ENCODE measurements at regions not wholly inside any gene's neighbourhood (a gene's known extent, or its start where the extent isn't known, plus 50 kb on each side); places are given as distances from the start of the nearest gene placed in this dataset.
"Not testable (repeated sequence)": the region's sequence is repeated elsewhere in the genome, so short reads cannot be mapped to it uniquely, and the experiment has no call there.

DNA sequence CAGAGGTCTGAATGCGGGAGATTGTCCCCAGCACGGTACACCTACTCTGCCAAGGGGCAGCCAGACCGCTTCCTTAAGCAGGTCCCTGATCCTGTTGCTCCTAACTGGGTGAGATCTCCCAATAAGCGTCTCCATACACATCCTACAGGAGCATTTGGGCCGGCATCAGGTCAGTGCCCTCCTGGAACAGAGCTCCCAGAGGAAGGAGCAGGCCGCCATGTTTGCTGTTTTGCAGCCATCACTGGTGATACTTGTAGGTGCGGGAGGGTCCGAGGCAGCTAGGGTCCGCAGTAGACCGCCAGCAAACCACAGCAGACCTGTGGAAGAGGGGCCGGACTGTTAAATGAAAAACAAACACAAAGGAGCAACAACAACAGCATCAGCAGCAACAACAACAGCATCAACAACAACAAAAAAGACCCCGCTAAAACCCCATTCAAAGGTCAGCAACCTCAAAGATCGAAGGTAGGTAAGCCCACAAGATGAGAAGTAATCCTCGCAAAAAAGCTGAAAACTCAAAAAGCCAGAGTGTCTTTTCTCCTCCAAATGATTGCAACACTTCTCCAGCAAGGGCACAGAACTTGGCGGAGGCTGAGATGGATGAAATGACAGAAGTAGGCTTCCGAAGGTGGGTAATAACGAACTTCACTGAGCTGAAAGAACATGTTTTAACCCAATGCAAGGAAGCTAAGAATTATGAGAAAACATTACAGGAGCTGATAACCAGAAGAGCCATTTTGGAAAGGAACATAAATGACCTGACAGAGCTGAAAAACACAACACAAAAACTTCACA, 79.0 kb upstream of the CDH7 start:
- no peak for DNase-seq (ENCODE audit: low spot score)

- not testable (repeated sequence) for DNase-seq (ENCODE audit: low spot score)
These were observed 80.7 kb upstream of the CDH7 start for GRCh38 chr18:65670145-65670544.

- DNase-seq (ENCODE audit: low spot score), result no peak
These were observed 89.4 kb upstream of the CDH7 start for GRCh38 chr18:65661391-65661790.

GRCh38 chr18:65659912-65660311, 90.9 kb upstream of the CDH7 start:
- no peak for DNase-seq (ENCODE audit: low spot score)

GRCh38 chr18:65659312-65659711, 91.5 kb upstream of the CDH7 start:
- DNase-seq (ENCODE audit: low spot score), result no peak

GRCh38 chr18:65651192-65651591, 99.6 kb upstream of the CDH7 start:
- no peak for DNase-seq (ENCODE audit: low spot score)

GRCh38 chr18:65632236-65632635, 118.6 kb upstream of the CDH7 start:
- DNase-seq (ENCODE audit: low spot score), result no peak

DNA sequence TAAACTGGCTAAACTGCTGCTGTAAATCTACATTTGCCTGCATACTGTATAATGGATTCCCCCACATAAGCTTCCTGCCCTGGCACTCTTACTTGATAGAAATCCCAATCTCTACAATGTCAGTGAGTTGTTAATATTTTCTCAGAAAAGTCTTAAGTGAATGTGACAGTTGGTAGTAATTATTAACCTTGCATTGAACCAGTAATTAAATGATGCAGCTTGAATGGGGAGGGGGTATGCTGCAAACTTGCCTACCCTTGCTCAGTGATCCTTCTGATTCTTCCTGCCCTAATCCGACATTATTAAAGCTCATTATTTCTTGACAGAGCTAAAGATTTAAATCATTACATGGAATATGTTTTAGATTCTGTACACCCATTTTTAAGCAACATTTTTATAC, 119.0 kb upstream of the CDH7 start:
- no peak for DNase-seq (ENCODE audit: low spot score)

GRCh38 chr18:65628390-65628789, 122.4 kb upstream of the CDH7 start:
- DNase-seq (ENCODE audit: low spot score), result no peak

DNA sequence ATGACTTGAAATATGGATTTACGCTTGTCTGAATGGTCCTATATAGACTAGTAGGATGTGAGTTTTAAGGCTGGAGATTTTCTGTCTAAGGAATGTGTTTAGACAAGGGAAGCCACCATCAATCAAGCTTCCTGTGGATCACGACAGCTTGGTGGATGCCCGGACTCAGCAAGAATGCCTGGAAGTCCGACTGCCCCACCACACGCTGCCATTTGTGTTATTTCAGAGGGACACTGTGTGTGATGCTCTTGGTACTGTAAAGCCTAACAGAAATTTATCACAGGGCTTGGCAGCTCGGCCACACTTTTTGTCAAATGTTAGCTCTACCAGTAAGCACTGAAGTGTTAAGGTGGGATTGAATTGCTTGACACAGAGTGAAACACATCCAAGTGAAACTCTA, 127.1 kb upstream of the CDH7 start:
- no peak for DNase-seq (ENCODE audit: low spot score)

GRCh38 chr18:65622436-65622835, 128.4 kb upstream of the CDH7 start:
- DNase-seq (ENCODE audit: low spot score), result no peak

- DNase-seq (ENCODE audit: low spot score), result no peak
These were observed 130.6 kb upstream of the CDH7 start for GRCh38 chr18:65620076-65620696.

DNA sequence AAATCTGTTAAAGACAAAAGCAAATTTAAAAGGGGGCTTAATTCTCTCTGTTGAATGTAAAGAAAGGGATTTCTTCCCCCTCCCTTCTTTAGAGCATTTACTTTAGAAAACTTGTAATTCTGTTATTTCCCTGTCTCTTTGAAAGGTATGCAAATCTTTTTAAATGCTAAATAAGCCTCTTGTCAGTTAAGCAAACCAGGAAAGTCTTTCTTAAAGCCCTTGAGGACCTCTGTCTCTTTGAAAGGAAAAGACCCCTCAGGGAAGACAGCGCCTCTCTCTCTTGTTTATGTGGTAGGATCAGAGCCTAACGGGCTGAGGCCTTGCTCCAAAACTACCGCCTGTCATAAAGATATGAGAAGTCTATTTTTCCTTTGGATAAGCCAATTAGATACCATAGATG, 139.9 kb upstream of the CDH7 start:
- DNase-seq (ENCODE audit: low spot score), result no peak

GRCh38 chr18:65608471-65608870, 142.3 kb upstream of the CDH7 start:
- DNase-seq (ENCODE audit: low spot score), result no peak

DNA sequence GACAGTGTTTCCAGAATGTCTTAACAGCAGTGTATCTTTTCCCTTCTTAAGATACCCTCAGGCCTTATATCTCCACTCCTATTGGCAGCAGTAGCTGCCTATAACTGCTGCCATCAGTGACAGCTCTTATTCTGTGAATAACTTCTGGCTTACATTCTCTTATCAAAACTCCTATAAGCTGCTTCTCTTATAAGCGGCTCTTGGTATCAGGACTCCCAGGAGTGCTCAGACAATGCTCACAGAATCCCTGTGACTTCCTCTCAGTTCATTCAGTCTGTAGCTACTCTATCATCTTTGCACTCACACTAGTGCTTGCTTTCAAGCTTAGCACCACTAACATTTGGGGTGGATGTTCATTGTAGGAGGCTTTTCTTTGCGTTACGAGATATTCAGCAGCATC, 143.7 kb upstream of the CDH7 start:
- DNase-seq (ENCODE audit: low spot score), result no peak

DNA sequence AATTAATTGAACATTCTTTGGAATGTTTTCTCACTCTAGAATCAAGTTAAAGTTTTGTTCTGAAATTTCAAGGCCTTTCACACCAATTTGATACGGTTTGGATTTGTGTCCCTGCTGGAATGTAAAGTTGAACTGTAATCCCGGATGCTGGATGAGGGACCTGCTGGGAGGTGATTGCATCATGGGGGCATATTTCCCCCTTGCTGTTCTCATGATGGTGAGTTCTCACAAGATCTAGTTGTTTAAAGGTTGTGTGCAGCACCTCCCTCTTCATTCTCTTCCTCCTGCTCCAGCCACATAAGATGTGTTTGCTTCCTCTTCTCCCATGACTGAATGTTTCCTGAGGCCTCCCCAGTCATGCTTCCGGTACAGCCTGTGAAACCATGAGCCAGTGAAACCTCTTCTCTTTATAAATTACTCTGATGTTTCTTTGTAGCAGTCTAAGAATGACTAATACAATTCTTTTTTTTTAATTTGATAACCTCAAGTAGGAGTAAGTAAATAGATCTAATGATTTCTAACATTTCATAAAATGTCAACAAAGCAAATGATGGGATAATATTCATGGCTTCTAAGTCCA, 144.2 kb upstream of the CDH7 start:
- no peak for DNase-seq (ENCODE audit: low spot score)

GRCh38 chr18:65605352-65605751, 145.5 kb upstream of the CDH7 start:
- not testable (repeated sequence) for DNase-seq (ENCODE audit: low spot score)

DNA sequence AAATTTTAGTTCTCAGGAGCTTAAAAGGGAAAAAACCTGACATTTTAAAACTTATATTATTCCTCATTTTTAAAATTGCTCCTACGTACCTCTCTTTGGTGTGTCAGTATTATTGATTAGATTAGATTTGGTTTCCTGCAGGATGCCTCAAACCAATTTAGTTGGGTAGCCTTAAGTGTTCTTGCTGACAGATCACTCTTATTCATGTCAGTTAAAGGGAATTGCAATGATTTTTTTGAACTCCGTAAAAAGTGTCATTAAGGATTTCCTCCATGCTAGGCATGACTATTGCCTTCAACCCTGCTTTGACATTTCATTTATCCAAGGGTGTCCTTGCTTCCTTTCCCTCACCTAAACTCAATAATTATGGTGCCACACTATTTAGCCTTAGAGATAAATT, 149.0 kb upstream of the CDH7 start:
- DNase-seq (ENCODE audit: low spot score), result no peak

DNA sequence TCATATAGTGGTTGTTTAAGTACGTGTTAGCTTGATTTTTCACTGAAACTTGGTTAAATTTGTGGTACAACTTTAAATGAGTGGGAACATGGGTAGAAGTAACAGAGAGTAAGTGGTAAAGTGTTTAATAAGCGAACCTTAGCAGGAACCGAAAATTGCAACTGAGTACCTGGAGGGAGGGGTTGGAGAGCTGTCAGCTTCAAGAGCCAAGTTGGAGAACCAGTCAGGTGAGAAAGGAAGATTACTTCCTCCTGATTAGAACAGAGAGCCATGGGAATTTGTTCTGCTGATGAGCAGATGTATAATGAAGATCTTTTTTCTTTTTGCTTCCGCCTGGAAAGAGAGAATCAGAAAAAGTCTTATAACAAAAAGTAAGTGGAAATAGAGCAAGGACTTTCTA, 158.4 kb upstream of the CDH7 start:
- DNase-seq (ENCODE audit: low spot score), result no peak

DNA sequence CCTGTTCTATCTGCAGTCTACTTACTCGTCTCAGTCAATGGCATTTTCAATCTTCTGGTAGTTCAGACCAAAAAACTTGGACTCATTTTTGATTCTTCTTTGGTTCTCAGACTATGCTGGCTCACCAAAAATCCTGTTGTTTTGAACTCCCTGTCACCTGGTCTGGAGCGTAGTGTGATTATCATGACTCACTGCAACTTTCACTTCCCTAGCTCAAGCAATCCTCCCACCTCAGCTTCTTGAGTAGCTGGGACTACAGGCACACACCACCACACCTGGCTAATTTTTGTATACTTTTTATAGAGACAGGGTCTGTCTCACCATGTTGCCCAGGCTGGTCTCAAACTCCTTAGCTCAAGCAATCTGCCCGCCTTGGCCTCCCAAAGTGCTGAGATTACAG, 163.3 kb upstream of the CDH7 start:
- no peak for DNase-seq (ENCODE audit: low spot score)

DNA sequence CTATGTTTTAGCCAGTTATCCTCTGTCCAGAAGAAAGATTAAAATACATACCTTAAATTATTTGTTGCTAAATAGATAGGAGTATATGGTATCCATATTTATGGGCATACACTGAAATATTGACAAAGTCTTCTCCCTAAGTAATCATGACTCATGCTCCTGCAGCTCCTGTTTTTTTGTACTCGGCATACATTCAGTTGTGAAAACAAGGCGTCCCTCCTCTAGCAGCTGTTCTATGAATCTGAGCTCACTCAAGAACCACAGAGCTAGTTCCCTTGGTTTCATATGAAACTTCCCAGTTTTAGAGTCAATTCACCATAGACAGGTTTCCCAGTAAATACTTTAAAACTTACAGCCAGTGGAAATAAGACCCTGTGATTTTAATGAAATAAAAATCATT, 168.7 kb upstream of the CDH7 start:
- not testable (repeated sequence) for DNase-seq (ENCODE audit: low spot score)

DNA sequence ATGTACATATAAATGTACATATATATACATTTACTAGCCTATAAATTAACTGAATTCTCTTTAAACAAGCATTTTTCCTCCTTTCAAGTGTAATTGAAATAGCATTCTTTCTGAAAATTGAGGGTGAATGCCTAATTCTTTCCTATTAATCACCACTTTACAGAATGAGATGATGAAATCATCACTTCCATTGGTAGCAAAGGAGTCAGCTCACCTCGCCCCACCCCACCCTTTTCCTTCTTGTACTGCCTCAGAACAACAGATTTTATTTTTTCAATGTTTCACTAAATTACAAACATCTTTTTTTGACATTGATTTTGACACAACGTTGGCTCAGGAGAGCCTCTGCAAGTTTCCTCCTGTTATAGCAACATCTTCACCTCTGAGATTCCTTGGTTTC, 181.9 kb upstream of the CDH7 start:
- DNase-seq (ENCODE audit: low spot score), result no peak

DNA sequence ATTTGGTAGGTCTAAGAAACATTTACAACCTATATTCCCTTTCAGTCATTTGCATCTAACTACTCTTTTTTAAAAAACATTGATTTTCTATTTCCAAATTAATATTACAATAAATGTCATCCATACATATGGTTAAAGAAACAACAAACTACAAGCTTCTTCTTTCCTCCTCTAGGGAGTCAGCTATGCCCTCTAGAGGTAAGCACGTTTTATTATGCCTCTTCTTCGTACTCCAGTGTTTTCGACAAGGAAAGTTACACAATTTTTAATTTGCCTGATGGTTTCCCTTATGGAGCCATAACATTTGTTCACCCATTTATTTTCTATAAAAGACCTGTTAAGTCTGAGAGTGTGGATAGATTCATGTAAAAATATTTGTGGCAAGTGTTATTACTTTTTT, 183.4 kb upstream of the CDH7 start:
- peak; percentile 13 for DNase-seq (ENCODE audit: low spot score)

- DNase-seq (ENCODE audit: low spot score), result no peak
These were observed 202.5 kb upstream of the CDH7 start for GRCh38 chr18:65548316-65548715.

Measured in LoVo (cell line).